ENCODE measurements at regions not wholly inside any gene's neighbourhood (a gene's known extent, or its start where the extent isn't known, plus 50 kb on each side); places are given as distances from the start of the nearest gene placed in this dataset.

GRCh38 chr12:127629066-127629820, 637.7 kb upstream of the TMEM132C start:
- DNase-seq (ENCODE audit: low spot score), result no peak

DNA sequence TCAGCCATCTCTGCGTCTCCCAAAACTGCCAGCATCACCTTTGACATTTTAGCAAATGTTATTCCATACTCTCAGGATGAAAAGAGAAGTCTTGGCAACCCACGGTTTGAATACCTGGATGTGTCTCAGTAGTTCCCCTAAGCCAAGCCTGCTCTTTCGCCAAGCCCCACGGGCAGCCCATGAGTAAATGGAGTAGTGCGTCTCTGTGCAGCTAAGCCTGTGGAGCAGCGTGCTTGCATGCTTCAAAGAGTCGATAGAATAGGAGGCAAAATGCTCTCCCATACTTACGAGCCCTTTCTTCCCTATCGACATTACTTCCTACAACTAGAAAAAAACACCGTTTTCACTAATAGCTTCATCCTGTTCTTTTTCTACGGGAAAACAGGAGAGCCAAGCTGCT, 634.5 kb upstream of the TMEM132C start:
- DNase-seq (ENCODE audit: low spot score), result no peak

DNA sequence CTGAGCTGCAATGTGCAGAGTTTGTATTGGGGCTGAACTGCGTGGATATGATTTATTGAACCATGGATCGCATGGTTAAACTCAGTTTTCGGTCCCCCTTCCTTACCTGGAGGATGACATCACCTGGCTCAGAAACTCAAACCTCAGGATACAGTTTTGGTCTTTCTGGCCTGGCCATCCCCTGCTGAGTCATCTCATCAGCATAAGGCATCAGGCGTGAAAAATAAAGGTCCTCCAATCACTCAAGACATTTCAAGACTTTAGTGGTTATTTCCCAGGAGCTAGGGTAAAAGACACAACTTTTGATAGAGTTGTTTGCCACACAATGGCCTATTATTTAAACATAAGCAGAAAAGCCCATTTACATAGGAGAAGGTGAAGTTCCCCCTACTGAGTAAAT, 631.1 kb upstream of the TMEM132C start:
- DNase-seq (ENCODE audit: low spot score), result no peak

DNA sequence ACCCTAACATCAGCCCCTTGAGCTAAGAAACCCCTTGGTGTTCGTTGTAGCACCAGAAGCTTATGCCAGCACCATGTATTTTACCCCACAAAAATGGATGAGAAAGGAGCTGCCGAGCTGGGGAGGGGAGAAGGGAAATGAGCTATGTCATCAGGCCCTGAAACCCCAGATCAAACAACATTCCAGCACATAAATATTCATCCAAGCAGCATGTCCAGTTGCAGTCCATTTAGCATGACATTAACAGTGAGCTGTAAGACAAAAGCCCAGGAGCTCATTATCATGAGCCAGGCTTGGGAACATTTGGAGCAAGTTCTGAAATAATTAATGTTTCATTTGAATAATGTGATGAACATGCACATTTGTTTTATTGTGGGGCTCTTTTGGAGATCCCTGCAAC, 630.1 kb upstream of the TMEM132C start:
- no peak for DNase-seq (ENCODE audit: low spot score)

DNA sequence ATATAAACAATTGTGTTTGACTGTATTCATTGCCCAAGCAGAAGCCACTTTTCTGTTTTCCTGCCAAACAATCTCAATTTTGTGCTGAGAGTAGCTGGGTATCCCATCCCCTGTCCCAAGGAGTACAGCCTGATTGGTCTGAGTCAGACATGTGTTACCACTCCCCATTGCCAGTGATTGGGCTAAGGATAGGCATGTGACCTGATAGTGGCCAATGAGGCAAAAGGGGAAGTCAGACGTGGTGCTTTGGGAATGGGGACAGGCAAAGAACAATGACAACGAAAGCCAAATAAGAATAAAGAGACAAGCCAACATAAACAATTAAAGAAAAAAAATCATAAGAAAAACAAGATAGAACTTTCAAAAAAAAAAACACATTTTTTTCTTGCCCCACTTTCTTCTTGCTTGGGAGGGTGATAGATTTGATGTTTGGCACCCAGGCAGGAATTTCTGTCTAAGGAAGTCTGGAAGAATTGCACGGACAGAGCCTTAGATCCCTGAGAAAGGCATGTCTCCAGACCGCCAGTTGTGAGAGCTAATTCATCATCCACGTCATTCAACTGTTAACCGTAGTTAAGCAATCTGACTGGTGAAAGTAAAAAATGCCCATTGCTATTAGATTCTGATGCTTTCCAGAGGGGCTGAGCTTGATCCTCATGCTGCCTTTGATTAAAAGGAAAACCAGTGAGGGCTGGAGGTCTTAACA, 626.6 kb upstream of the TMEM132C start:
- DNase-seq (ENCODE audit: low spot score), result no peak

GRCh38 chr12:127642208-127642607, 624.8 kb upstream of the TMEM132C start:
- DNase-seq (ENCODE audit: low spot score), result no peak

GRCh38 chr12:127648321-127648720, 618.6 kb upstream of the TMEM132C start:
- no peak for DNase-seq (ENCODE audit: low spot score)

GRCh38 chr12:127649961-127650360, 617.0 kb upstream of the TMEM132C start:
- DNase-seq (ENCODE audit: low spot score), result no peak

DNA sequence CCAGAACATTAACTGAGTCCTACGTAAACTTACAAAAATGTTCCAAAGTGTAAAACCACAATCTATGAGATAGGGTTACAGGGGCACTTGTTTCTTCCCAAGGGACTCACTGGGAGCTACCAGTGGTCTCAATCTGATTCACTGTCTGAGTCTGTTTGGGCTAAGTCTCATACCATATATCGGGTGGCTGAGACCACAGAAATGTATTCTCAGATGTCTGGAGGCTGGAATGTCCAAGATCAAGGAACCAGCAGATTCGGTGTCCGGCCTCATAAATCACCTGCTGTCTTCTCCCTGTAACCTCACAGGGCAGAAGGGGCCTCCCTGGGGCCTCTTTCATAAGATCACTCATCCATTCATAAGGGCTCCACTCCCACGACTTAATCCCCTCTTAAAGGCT, 616.3 kb upstream of the TMEM132C start:
- DNase-seq (ENCODE audit: low spot score), result no peak

GRCh38 chr12:127652281-127652680, 614.7 kb upstream of the TMEM132C start:
- DNase-seq (ENCODE audit: low spot score), result no peak

GRCh38 chr12:127654383-127654985, 612.5 kb upstream of the TMEM132C start:
- DNase-seq (ENCODE audit: low spot score), result no peak

DNA sequence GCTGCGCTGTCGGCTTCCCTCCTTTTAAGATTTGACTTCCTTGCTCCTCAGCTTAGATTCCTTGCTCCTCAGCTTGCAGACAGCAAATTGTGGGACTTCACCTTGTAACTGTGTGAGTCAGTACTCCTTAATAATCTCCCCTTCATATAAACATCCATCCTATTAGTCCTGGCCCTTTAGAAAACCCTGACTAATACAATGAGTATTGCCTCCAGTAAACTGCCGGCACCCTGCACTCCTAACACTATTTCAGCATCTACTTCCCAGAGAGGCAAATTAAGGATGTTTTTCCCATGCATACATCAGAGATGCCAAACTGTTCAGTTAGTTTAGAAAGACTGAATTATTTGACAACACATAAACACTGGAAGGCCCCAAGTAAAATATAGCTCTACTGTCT, 611.3 kb upstream of the TMEM132C start:
- no peak for DNase-seq (ENCODE audit: low spot score)

DNA sequence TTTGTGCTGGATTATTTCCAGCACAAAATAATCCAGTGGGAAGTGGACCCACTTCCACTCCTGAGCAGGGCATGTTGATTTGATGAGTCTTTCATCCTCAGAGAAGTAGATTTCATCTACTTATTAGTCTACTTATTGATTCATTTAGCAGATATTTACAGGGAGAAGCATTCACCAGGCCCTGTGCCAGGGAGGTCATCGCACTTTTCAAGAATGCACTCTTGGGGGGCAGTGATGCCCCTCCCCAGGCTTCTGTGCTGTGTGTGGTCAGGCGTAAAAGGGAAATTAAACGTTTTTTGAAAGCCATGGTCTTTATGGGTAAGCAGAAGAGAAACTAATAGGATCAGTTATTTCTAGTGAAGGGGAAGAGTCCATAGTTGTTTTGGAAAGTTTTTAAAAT, 610.7 kb upstream of the TMEM132C start:
- DNase-seq (ENCODE audit: low spot score), result no peak

- DNase-seq (ENCODE audit: low spot score), result no peak
These were observed 609.9 kb upstream of the TMEM132C start for GRCh38 chr12:127657036-127657435.

GRCh38 chr12:127660961-127661360, 606.0 kb upstream of the TMEM132C start:
- no peak for DNase-seq (ENCODE audit: low spot score)

- no peak for DNase-seq (ENCODE audit: low spot score)
These were observed 603.3 kb upstream of the TMEM132C start for GRCh38 chr12:127663716-127664115.

DNA sequence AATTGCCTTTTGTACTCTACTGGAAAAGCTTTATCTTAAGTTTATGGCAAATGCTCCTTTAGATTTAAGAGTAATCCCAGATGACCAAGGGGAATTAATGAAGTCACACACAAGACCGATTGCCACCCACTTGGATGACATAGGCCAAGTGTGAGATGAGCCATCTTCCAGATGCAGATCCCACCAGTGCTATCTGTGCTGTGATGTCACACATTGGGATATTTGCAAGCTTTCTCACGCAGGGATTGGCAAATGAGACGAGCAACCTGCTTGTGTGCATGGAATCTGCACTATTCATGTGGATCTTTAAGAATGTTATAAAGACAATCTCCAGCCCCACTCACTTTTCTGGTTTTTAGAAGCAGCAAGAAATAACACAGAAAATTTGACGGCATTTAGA, 602.1 kb upstream of the TMEM132C start:
- DNase-seq (ENCODE audit: low spot score), result no peak

GRCh38 chr12:127667131-127667685, 599.8 kb upstream of the TMEM132C start:
- DNase-seq (ENCODE audit: low spot score), result no peak

- DNase-seq (ENCODE audit: low spot score), result no peak
These were observed 596.7 kb upstream of the TMEM132C start for GRCh38 chr12:127670294-127670693.

DNA sequence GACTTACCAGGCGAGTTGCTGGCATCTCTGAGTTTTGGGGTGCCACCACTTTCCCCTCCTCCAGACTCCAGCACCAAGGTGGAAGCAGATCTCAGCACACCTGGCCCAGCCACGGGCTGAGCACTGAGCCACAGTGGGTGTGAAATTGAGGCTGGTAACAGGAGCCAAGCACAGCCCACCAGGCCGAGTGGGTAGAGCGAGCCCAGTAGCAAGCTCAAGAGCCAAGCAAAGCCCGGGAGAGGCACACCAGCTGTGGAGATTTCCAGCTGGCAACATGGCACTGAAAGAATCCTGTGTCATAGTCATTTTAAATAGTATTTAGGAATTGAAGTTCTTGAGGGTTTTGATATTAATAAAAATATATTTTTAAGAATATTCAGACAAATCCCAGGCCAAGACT, 596.2 kb upstream of the TMEM132C start:
- DNase-seq (ENCODE audit: low spot score), result no peak

DNA sequence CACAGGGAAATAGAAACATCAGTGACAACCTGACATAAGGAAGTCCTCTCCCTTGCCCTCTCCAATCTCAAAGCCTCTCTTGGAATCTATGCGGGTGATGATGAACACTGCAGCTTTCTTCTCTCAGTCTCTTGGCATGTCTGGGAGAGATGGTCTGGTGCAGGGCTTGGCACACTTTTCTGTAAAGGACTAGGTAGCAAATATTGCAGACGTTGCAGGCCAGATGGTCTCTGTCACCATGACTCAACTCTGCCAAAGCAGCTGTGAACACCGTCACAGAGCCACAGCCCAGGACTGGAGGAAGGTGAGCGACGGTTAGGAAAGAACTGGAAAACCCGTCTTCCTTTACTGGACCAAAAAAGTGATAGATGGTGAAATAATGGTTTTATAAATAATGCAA, 591.0 kb upstream of the TMEM132C start:
- no peak for DNase-seq (ENCODE audit: low spot score)

DNA sequence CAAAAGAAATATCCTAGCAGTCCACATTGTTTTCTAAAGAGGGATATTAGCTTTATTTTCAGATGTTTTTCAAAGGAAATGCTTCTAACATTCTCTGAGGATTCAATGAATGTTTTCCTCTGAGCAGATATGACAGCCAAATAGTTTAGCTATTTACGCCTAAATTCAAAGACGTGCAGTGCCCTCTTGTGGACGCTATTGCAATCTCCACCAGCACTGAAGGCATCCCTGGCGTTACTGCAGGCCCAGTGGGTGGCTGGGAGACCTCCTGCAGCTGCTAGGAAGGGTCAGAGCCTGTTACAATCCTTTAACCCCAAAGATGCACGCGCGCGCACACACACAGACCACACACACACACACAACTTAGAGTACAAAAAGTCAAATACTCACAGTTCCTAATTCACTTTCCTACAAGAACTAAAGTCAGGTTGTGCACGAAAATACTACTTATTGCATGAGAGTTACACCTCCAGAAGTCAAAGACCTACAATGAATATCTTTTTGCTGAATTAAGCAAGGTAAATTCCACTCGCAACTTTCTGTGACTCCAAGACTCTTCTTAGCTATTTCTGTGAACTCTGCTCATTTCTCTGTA, 589.3 kb upstream of the TMEM132C start:
- peak; percentile 70 for DNase-seq (ENCODE audit: low spot score)

DNA sequence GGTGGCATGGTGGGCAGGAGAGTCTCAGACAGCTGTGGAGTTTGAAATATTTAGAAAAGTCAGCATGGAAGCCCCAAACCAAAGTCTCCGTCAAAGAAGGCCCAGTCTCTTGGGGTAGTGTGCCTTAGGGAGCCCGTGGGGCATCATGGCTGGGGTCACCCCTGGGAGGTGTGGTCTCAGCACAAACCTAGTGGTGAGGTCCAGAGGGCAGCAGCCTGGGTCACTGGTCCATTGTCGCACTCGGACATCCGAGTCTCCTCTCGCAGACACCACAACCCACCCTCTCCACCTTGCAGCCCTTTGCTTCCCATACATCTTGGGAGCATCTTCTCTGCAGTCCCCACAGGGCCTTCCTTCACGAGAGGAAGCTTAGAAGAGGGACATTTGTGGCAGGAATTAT, 588.0 kb upstream of the TMEM132C start:
- DNase-seq (ENCODE audit: low spot score), result no peak
